HCT116 (cell line): ENCODE measurements at regions not wholly inside any gene's neighbourhood (a gene's known extent, or its start where the extent isn't known, plus 50 kb on each side); places are given as distances from the start of the nearest gene placed in this dataset.

Source experiments
- ATAC-seq: fragments of 200-7000 bp; cut with Tn5 transposase; 2 replicates; pipeline ENCODE4 v1.9.1; 2020; ENCODE audit warnings: mild to moderate bottlenecking, moderate library complexity
- BruUV-seq: library from RNA; stranded (reverse); fragments of 400-500 nt; replicated peaks from 2 replicates; lab custom pipeline; 2021; lab: Mats Ljungman, UMichigan
- CTCF ChIA-PET: fragments of 300-600 bp; sonication (Branson Sonifier 250); formaldehyde crosslinking; loops from one replicate; lab custom pipeline; 2021; ENCODE audit warnings: antibody characterized with exemption; lab: Charles Lee
- POLR2A ChIA-PET: fragments of 300-600, 350-600 bp; sonication (Branson Sonifier 250); formaldehyde crosslinking; loops from one replicate; lab custom pipeline; 2021; ENCODE audit warnings: antibody characterized with exemption; lab: Charles Lee
- RAD21 ChIA-PET, 2 experiments: fragments of 300-600 bp; sonication (Branson Sonifier 250); formaldehyde crosslinking; loops; one replicate each; lab custom pipeline; 2023; ENCODE audit warnings: low total read pairs in 2 of 2; ENCODE audit not compliant: uncharacterized antibody in 2 of 2, unreplicated experiment in 2 of 2, low non-redundant PET in 1 of 2; lab: Charles Lee
- DNase-seq: peaks from one replicate; pipeline ENCODE4 v3.0.0-alpha.2; 2010; ENCODE audit warnings: low read depth, low spot score
- H2AFZ ChIP-seq: fragments of 200-600 bp; shearing (Covaris generic), sonication (generic); 2 replicates; pipeline ENCODE4 v1.6.1; 2017; ENCODE audit warnings: low read depth, mixed run types, mixed read lengths, antibody characterized with exemption, low read length; ENCODE audit not compliant: poor library complexity, severe bottlenecking
- H3K27ac ChIP-seq: 2 replicates; pipeline ENCODE4 v1.5.1; 2012; ENCODE audit warnings: low read depth, low read length
- H3K27me3 ChIP-seq: fragments of 200-600 bp; sonication (generic); 2 replicates; pipeline ENCODE4 v1.6.1; 2016; ENCODE audit warnings: mixed run types, low read length, mixed read lengths; ENCODE audit not compliant: insufficient read depth
- H3K36me3 ChIP-seq, 2 experiments: fragments of 200-500 bp in 1 of 2; fragments of 200-600 bp in 1 of 2; sonication (Bioruptor generic) in 1 of 2; sonication (generic) in 1 of 2; 2 replicates each; pipeline versions ENCODE4 v1.5.1 to v1.6.1; 2014 to 2016; ENCODE audit warnings: low read length in 2 of 2, inconsistent platforms in 1 of 2, mixed read lengths in 1 of 2, mixed run types in 1 of 2; ENCODE audit not compliant: insufficient read depth in 2 of 2, control insufficient read depth in 1 of 2
- H3K4me1 ChIP-seq, 2 experiments: fragments of 200-600 bp in 1 of 2; sonication (generic) in 1 of 2; 2 replicates each; pipeline versions ENCODE4 v1.5.1 to v1.6.1; 2012 to 2017; ENCODE audit warnings: low read length in 2 of 2, inconsistent platforms in 1 of 2, mild to moderate bottlenecking in 1 of 2, mixed read lengths in 1 of 2, mixed run types in 1 of 2, moderate library complexity in 1 of 2; ENCODE audit not compliant: insufficient read depth in 2 of 2, control insufficient read depth in 1 of 2
- H3K4me2 ChIP-seq: fragments of 200-600 bp; sonication (generic); 2 replicates; pipeline ENCODE4 v1.6.1; 2017; ENCODE audit warnings: mixed run types, low read length, mixed read lengths
- H3K4me3 ChIP-seq, 2 experiments: fragments of 200-600 bp in 1 of 2; sonication (generic) in 1 of 2; replicated peaks in 1 of 2; 2 replicates each; pipeline ENCODE4 v1.5.1; 2011 to 2016; ENCODE audit warnings: low read length in 2 of 2, control low read depth in 1 of 2, low read depth in 1 of 2, mild to moderate bottlenecking in 1 of 2, mixed read lengths in 1 of 2, mixed run types in 1 of 2
- H3K79me2 ChIP-seq: fragments of 200-600 bp; sonication (generic); 2 replicates; pipeline ENCODE4 v1.6.1; 2017; ENCODE audit warnings: mild to moderate bottlenecking, mixed run types, low read length, moderate library complexity, mixed read lengths; ENCODE audit not compliant: insufficient read depth
- H3K9ac ChIP-seq: fragments of 200-600 bp; sonication (generic); 2 replicates; pipeline ENCODE4 v1.6.1; 2016; ENCODE audit warnings: low read length, mixed read lengths
- H3K9me2 ChIP-seq: fragments of 200-600 bp; sonication (generic), shearing (Covaris generic); 2 replicates; pipeline ENCODE4 v1.6.1; 2017; ENCODE audit warnings: mixed run types, mild to moderate bottlenecking, moderate library complexity; ENCODE audit not compliant: insufficient read depth
- H3K9me3 ChIP-seq, 2 experiments: fragments of 200-500 bp in 1 of 2; fragments of 200-600 bp in 1 of 2; sonication (Bioruptor generic) in 1 of 2; sonication (generic) in 1 of 2; 2 replicates each; pipeline ENCODE4 v1.6.1; 2014 to 2017; ENCODE audit warnings: low read length in 2 of 2, mixed read lengths in 2 of 2, inconsistent platforms in 1 of 2, low read depth in 1 of 2, mild to moderate bottlenecking in 1 of 2, mixed run types in 1 of 2, moderate library complexity in 1 of 2; ENCODE audit not compliant: control insufficient read depth in 1 of 2, insufficient read depth in 1 of 2
- H4K20me1 ChIP-seq: fragments of 200-600 bp; sonication (generic), shearing (Covaris generic); 2 replicates; pipeline ENCODE4 v1.6.1; 2017; ENCODE audit warnings: mixed run types, mild to moderate bottlenecking, moderate library complexity; ENCODE audit not compliant: insufficient read depth
- CEBPB ChIP-seq: IDR thresholded peaks from 2 replicates; pipeline ENCODE4 v1.6.1; 2012; ENCODE audit warnings: low read depth
- EGR1 ChIP-seq: IDR thresholded peaks from 2 replicates; pipeline ENCODE4 v1.6.1; 2012; ENCODE audit warnings: low read depth
- EZH2 ChIP-seq: fragments of 200-600 bp; sonication (generic); IDR thresholded peaks from 2 replicates; pipeline ENCODE4 v1.6.1; 2017; ENCODE audit warnings: antibody characterized with exemption, mixed run types
- EZH2phosphoT487 ChIP-seq: fragments of 200-600 bp; IDR thresholded peaks from 2 replicates; pipeline ENCODE4 v1.6.1; 2018; ENCODE audit warnings: antibody characterized with exemption, borderline replicate concordance
- POLR2A ChIP-seq: IDR thresholded peaks from 2 replicates; pipeline ENCODE4 v1.7.0; 2011; ENCODE audit warnings: borderline replicate concordance; ENCODE audit not compliant: insufficient read depth, insufficient read length; ENCODE audit errors: extremely low read depth
- POLR2AphosphoS5 ChIP-seq: IDR thresholded peaks from 2 replicates; pipeline ENCODE4 v1.6.1; 2011; ENCODE audit warnings: mild to moderate bottlenecking, low read depth, low read length, moderate library complexity
- SIN3A ChIP-seq: IDR thresholded peaks from 2 replicates; pipeline ENCODE4 v1.6.1; 2012; ENCODE audit warnings: low read depth
- TCF7L2 ChIP-seq: IDR thresholded peaks from 2 replicates; pipeline ENCODE4 v1.7.0; 2011; ENCODE audit warnings: borderline replicate concordance, inconsistent platforms; ENCODE audit not compliant: insufficient read depth, insufficient read length; ENCODE audit errors: extremely low read depth
- ZFX ChIP-seq: fragments of 450-650 bp; IDR thresholded peaks from 2 replicates; pipeline ENCODE4 v1.6.1; 2017
- ZNF274 ChIP-seq: fragments of 200-500 bp; sonication (Bioruptor generic); IDR thresholded peaks from 2 replicates; pipeline ENCODE4 v1.6.1; 2014; ENCODE audit warnings: mild to moderate bottlenecking, low read depth, low read length, inconsistent platforms
- intact Hi-C: fragments of 100-400 bp; cut with micrococcal nuclease; formaldehyde crosslinking; loops from 2 replicates; pipeline ENCODE4 v1.10.0; 2022
- TF ChIP-seq, protein P1 (sequence below): IDR thresholded peaks from 2 replicates; pipeline ENCODE4 v1.6.1; 2011; ENCODE audit warnings: mild to moderate bottlenecking, low read length, moderate library complexity; ENCODE audit not compliant: insufficient replicate concordance; ENCODE audit errors: extremely low read depth
- TF ChIP-seq, protein P2 (sequence below): IDR thresholded peaks from 2 replicates; pipeline ENCODE4 v1.6.1; 2012
- TF ChIP-seq, protein P3 (sequence below): IDR thresholded peaks from 2 replicates; pipeline ENCODE4 v1.6.1; 2012; ENCODE audit warnings: low read depth

DNA sequence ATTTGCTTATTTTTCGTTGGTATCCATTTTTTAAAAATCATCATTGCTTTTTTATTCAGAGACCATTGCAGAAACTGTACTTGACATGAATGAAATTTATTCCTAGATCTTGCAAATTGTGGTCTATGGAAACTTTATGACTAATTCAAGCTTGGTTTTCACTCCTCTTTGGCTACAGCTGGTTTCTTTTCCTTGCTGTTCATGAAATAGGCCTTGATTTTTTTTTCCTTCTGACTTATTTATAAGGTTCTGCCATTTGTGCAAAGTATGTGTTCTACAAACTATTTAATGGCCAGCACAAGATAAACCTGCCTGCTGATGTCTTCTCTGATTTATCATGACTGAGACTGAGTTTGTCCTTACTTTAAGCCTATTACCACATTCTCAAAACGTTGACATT lies 764.0 kb upstream of the SLITRK5 start:
- Histone ChIP-seq H3K9me3 (no peaks in the 10 kb centered on the region), H3K4me1 (no peaks in the 10 kb centered on the region), H3K4me2 (no peak overlapping the region), H3K27ac (no peak overlapping the region), H2AFZ (no peak overlapping the region), H3K27me3 (no peaks in the 10 kb centered on the region), H3K36me3 (no peaks in the 10 kb centered on the region), H3K79me2 (no peaks in the 10 kb centered on the region), H3K9ac (no peak overlapping the region), H4K20me1 (no peaks in the 10 kb centered on the region), H3K9me2 (no peaks in the 10 kb centered on the region), H3K4me3 (no peak overlapping the region)
- ChIA-PET POLR2A (no interaction called here), CTCF (no interaction called here), RAD21 (no interaction called here)
- intact Hi-C loops: no loop called here
- ATAC-seq (no peak), DNase-seq (no peak)
- no peak for TF ChIP-seq EZH2phosphoT487
- TF ChIP-seq SIN3A: no peak
- no peak for TF ChIP-seq POLR2A
- TF ChIP-seq EZH2: no peak
- TF ChIP-seq ZFX: no peak
- TF ChIP-seq TCF7L2: no peak
- TF ChIP-seq ZNF274: no peak
- TF ChIP-seq, protein P1, sequence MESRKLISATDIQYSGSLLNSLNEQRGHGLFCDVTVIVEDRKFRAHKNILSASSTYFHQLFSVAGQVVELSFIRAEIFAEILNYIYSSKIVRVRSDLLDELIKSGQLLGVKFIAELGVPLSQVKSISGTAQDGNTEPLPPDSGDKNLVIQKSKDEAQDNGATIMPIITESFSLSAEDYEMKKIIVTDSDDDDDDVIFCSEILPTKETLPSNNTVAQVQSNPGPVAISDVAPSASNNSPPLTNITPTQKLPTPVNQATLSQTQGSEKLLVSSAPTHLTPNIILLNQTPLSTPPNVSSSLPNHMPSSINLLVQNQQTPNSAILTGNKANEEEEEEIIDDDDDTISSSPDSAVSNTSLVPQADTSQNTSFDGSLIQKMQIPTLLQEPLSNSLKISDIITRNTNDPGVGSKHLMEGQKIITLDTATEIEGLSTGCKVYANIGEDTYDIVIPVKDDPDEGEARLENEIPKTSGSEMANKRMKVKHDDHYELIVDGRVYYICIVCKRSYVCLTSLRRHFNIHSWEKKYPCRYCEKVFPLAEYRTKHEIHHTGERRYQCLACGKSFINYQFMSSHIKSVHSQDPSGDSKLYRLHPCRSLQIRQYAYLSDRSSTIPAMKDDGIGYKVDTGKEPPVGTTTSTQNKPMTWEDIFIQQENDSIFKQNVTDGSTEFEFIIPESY: no peak
- TF ChIP-seq, protein P2, sequence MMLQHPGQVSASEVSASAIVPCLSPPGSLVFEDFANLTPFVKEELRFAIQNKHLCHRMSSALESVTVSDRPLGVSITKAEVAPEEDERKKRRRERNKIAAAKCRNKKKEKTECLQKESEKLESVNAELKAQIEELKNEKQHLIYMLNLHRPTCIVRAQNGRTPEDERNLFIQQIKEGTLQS: no peak
- no peak for TF ChIP-seq POLR2AphosphoS5
- no peak for TF ChIP-seq EGR1
- TF ChIP-seq, protein P3, sequence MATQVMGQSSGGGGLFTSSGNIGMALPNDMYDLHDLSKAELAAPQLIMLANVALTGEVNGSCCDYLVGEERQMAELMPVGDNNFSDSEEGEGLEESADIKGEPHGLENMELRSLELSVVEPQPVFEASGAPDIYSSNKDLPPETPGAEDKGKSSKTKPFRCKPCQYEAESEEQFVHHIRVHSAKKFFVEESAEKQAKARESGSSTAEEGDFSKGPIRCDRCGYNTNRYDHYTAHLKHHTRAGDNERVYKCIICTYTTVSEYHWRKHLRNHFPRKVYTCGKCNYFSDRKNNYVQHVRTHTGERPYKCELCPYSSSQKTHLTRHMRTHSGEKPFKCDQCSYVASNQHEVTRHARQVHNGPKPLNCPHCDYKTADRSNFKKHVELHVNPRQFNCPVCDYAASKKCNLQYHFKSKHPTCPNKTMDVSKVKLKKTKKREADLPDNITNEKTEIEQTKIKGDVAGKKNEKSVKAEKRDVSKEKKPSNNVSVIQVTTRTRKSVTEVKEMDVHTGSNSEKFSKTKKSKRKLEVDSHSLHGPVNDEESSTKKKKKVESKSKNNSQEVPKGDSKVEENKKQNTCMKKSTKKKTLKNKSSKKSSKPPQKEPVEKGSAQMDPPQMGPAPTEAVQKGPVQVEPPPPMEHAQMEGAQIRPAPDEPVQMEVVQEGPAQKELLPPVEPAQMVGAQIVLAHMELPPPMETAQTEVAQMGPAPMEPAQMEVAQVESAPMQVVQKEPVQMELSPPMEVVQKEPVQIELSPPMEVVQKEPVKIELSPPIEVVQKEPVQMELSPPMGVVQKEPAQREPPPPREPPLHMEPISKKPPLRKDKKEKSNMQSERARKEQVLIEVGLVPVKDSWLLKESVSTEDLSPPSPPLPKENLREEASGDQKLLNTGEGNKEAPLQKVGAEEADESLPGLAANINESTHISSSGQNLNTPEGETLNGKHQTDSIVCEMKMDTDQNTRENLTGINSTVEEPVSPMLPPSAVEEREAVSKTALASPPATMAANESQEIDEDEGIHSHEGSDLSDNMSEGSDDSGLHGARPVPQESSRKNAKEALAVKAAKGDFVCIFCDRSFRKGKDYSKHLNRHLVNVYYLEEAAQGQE: no peak
- no peak for TF ChIP-seq CEBPB
- BruUV-seq: no TSS peak
